B cell (primary cell): ENCODE measurements at regions not wholly inside any gene's neighbourhood (a gene's known extent, or its start where the extent isn't known, plus 50 kb on each side); places are given as distances from the start of the nearest gene placed in this dataset.

ENCODE experiments used
- CTCF ChIP-seq: fragments of 200-600 bp; IDR thresholded peaks from one replicate; pipeline ENCODE4 v1.8.0; 2022; ENCODE audit warnings: antibody characterized with exemption, mild to moderate bottlenecking
- EZH2 ChIP-seq: IDR thresholded peaks from 2 replicates; pipeline ENCODE4 v1.6.1; 2012; ENCODE audit warnings: borderline replicate concordance, low read depth, mild to moderate bottlenecking, moderate library complexity, low read length; ENCODE audit not compliant: insufficient read depth, poor library complexity, severe bottlenecking

- no peak for TF ChIP-seq CTCF
- no peak for TF ChIP-seq EZH2
Measured at GRCh38 chr9:14547245-14548060, 145.8 kb downstream of the ZDHHC21 start.
